AG04449 (cell line): ENCODE measurements at regions not wholly inside any gene's neighbourhood (a gene's known extent, or its start where the extent isn't known, plus 50 kb on each side); places are given as distances from the start of the nearest gene placed in this dataset.

Experiments
- CTCF ChIA-PET: fragments of 350-600 bp; formaldehyde crosslinking; extraction: SDS; loops from one replicate; lab custom pipeline; 2021; ENCODE audit warnings: antibody characterized with exemption; lab: Yijun Ruan, JAX
- POLR2A ChIA-PET: fragments of 400-600, 350-600 bp; formaldehyde crosslinking; extraction: SDS; loops from one replicate; lab custom pipeline; 2020; ENCODE audit warnings: antibody characterized with exemption, inconsistent platforms; lab: Yijun Ruan, JAX
- DNase-seq: peaks from one replicate; pipeline ENCODE4 v3.0.0-alpha.2; 2010; ENCODE audit warnings: low read depth, low spot score
- H3K4me3 ChIP-seq: 2 replicates; pipeline ENCODE4 v1.5.1; 2011; ENCODE audit warnings: low read depth, mild to moderate bottlenecking, control low read depth, low read length
- CTCF ChIP-seq: IDR thresholded peaks from one replicate; pipeline ENCODE4 v1.5.1; 2011; ENCODE audit warnings: mild to moderate bottlenecking, moderate library complexity, low read length, control low read depth, inconsistent platforms; ENCODE audit not compliant: insufficient read depth; ENCODE audit errors: missing control alignments

- ChIA-PET POLR2A (no interaction called here), CTCF (interaction anchor here (0.6 to 2.0 kb wide), 3 partner anchors 28 to 672 kb away, joined by 3 to 5 read pairs (median 3); no protein-coding TSS in a partner anchor)
- no peak overlapping the region for H3K4me3 ChIP-seq
- no peak for TF ChIP-seq CTCF
- no peak for DNase-seq
Measured at GRCh38 chr5:98099448-98100105, 673.9 kb upstream of the RGMB start.

GRCh38 chr5:98101131-98101530 lies 672.3 kb upstream of the RGMB start:
- TF ChIP-seq CTCF: no peak
- DNase-seq: no peak
- CTCF ChIA-PET: no interaction called here

GRCh38 chr5:98102936-98103335 lies 670.5 kb upstream of the RGMB start:
- no peak for TF ChIP-seq CTCF
- DNase-seq: no peak
- CTCF ChIA-PET: no interaction called here
- POLR2A ChIA-PET: no interaction called here
- H3K4me3 ChIP-seq: no peak overlapping the region

More at GRCh38 chr5:98101131-98101530, 672.3 kb upstream of the RGMB start:
- no peak overlapping the region for H3K4me3 ChIP-seq
- POLR2A ChIA-PET: no interaction called here

DNA sequence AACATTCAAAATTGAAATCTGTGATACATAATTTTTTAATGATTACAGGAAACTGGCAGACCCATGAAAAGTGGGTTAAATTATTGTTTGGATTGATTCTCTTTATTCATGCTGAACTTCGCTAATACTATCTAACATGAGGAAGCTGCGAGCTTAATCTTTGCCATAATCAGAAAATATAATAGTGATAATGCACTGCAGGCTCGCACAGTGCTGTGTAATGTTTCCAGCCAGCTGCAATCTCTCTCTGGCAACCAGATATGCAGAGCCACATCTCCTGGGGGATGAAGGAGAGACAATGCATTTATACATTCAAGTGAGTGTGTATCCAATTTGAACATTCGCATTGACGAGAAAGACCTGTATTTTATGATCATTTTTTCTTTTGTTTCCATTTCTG lies 669.7 kb upstream of the RGMB start:
- no peak for DNase-seq
- no peak overlapping the region for H3K4me3 ChIP-seq
- POLR2A ChIA-PET: no interaction called here
- CTCF ChIA-PET: no interaction called here
- TF ChIP-seq CTCF: no peak

- H3K4me3 ChIP-seq: no peak overlapping the region
- DNase-seq: no peak
- TF ChIP-seq CTCF: no peak
- CTCF ChIA-PET: interaction anchor here (0.9 kb wide), 1 partner anchor 571 kb away, joined by 3 read pairs; no protein-coding TSS in a partner anchor
- POLR2A ChIA-PET: no interaction called here
Measured at GRCh38 chr5:98104454-98105188, 668.8 kb upstream of the RGMB start.

- no peak for DNase-seq
- ChIA-PET POLR2A (no interaction called here), CTCF (interaction anchor here (1.3 to 2.0 kb wide), 2 partner anchors 101 to 663 kb away, joined by 3 to 5 read pairs; no protein-coding TSS in a partner anchor)
- H3K4me3 ChIP-seq: no peak overlapping the region
- TF ChIP-seq CTCF: no peak
Measured at GRCh38 chr5:98105681-98106080, 667.8 kb upstream of the RGMB start.
